ENCODE measurements at regions not wholly inside any gene's neighbourhood (a gene's known extent, or its start where the extent isn't known, plus 50 kb on each side); places are given as distances from the start of the nearest gene placed in this dataset.

GRCh38 chr2:53568469-53568868, 199.1 kb upstream of the CHAC2 start:
- Histone ChIP-seq H3K9me2 (replicated peaks; ENCODE audit: insufficient read depth) (no peaks in the 10 kb centered on the region), H3K36me3 (replicated peaks; ENCODE audit: insufficient read depth, low read depth) (no peaks in the 10 kb centered on the region), H3K4me3 (no peak overlapping the region), H3K4me1 (ENCODE audit: insufficient read depth) (no peaks in the 10 kb centered on the region), H3K27me3 (no peaks in the 10 kb centered on the region), H3K4me2 (no peak overlapping the region), H3K27ac (no peak overlapping the region), H2AFZ (no peak overlapping the region), H3K79me2 (no peaks in the 10 kb centered on the region), H3K9me3 (ENCODE audit: low read depth) (no peaks in the 10 kb centered on the region), H4K20me1 (ENCODE audit: insufficient read depth, poor library complexity, severe bottlenecking) (no peaks in the 10 kb centered on the region)
- TF ChIP-seq EZH2 (IDR thresholded peaks at IDR 0.05; ENCODE audit: borderline replicate concordance) (no peak), EZH2phosphoT487 (IDR thresholded peaks at IDR 0.05; ENCODE audit: low read depth, severe bottlenecking, unreplicated experiment) (no peak), CTCF (IDR thresholded peaks at IDR 0.05; ENCODE audit: poor library complexity) (no peak)
- 84% methylated on average over 4 of the region's 4 CpGs for WGBS (ENCODE audit: low lambda C conversion rate, missing lambda C conversion rate)
- no peak for DNase-seq (ENCODE audit: low spot score)

- DNase-seq (ENCODE audit: low spot score): no peak
- no peak overlapping the region for H3K27ac ChIP-seq
- H3K4me2 ChIP-seq: no peak overlapping the region
- no peaks in the 10 kb centered on the region for H3K36me3 ChIP-seq (replicated peaks; ENCODE audit: insufficient read depth, low read depth)
- no peak overlapping the region for H3K4me3 ChIP-seq
- no peaks in the 10 kb centered on the region for H3K79me2 ChIP-seq
- H2AFZ ChIP-seq: no peak overlapping the region
- H3K9me2 ChIP-seq (replicated peaks; ENCODE audit: insufficient read depth): no peaks in the 10 kb centered on the region
- H3K4me1 ChIP-seq (ENCODE audit: insufficient read depth): no peaks in the 10 kb centered on the region
- H4K20me1 ChIP-seq (ENCODE audit: insufficient read depth, poor library complexity, severe bottlenecking): no peaks in the 10 kb centered on the region
- H3K27me3 ChIP-seq: no peaks in the 10 kb centered on the region
- H3K9me3 ChIP-seq (ENCODE audit: low read depth): no peaks in the 10 kb centered on the region
- TF ChIP-seq EZH2 (IDR thresholded peaks at IDR 0.05; ENCODE audit: borderline replicate concordance) (no peak), CTCF (IDR thresholded peaks at IDR 0.05; ENCODE audit: poor library complexity) (no peak), EZH2phosphoT487 (IDR thresholded peaks at IDR 0.05; ENCODE audit: low read depth, severe bottlenecking, unreplicated experiment) (no peak)
Measured at GRCh38 chr2:53567073-53567472, 200.5 kb upstream of the CHAC2 start.

GRCh38 chr2:53562407-53562806, 205.2 kb upstream of the CHAC2 start:
- Histone ChIP-seq H4K20me1 (ENCODE audit: insufficient read depth, poor library complexity, severe bottlenecking) (no peaks in the 10 kb centered on the region), H3K4me1 (ENCODE audit: insufficient read depth) (no peaks in the 10 kb centered on the region), H3K27ac (no peak overlapping the region), H3K36me3 (replicated peaks; ENCODE audit: insufficient read depth, low read depth) (no peaks in the 10 kb centered on the region), H3K4me2 (no peak overlapping the region), H3K4me3 (no peak overlapping the region), H3K79me2 (no peaks in the 10 kb centered on the region), H3K27me3 (no peaks in the 10 kb centered on the region), H3K9me3 (ENCODE audit: low read depth) (no peaks in the 10 kb centered on the region), H2AFZ (no peak overlapping the region), H3K9me2 (replicated peaks; ENCODE audit: insufficient read depth) (no peaks in the 10 kb centered on the region)
- no peak for DNase-seq (ENCODE audit: low spot score)
- 98% methylated on average over 4 of the region's 4 CpGs for WGBS (ENCODE audit: low lambda C conversion rate, missing lambda C conversion rate)
- TF ChIP-seq EZH2 (IDR thresholded peaks at IDR 0.05; ENCODE audit: borderline replicate concordance) (no peak), CTCF (IDR thresholded peaks at IDR 0.05; ENCODE audit: poor library complexity) (no peak), EZH2phosphoT487 (IDR thresholded peaks at IDR 0.05; ENCODE audit: low read depth, severe bottlenecking, unreplicated experiment) (no peak)

GRCh38 chr2:53561155-53561554, 206.4 kb upstream of the CHAC2 start:
- Histone ChIP-seq H4K20me1 (ENCODE audit: insufficient read depth, poor library complexity, severe bottlenecking) (no peaks in the 10 kb centered on the region), H3K4me2 (no peak overlapping the region), H3K27me3 (no peaks in the 10 kb centered on the region), H3K27ac (no peak overlapping the region), H3K4me1 (ENCODE audit: insufficient read depth) (no peaks in the 10 kb centered on the region), H3K36me3 (replicated peaks; ENCODE audit: insufficient read depth, low read depth) (no peaks in the 10 kb centered on the region), H3K79me2 (no peaks in the 10 kb centered on the region), H3K9me3 (ENCODE audit: low read depth) (no peaks in the 10 kb centered on the region), H2AFZ (no peak overlapping the region), H3K4me3 (no peak overlapping the region), H3K9me2 (replicated peaks; ENCODE audit: insufficient read depth) (no peaks in the 10 kb centered on the region)
- WGBS (ENCODE audit: low lambda C conversion rate, missing lambda C conversion rate): 71% methylated on average over 4 of the region's 4 CpGs
- TF ChIP-seq EZH2phosphoT487 (IDR thresholded peaks at IDR 0.05; ENCODE audit: low read depth, severe bottlenecking, unreplicated experiment): no peak
- no peak for TF ChIP-seq EZH2 (IDR thresholded peaks at IDR 0.05; ENCODE audit: borderline replicate concordance)
- TF ChIP-seq CTCF (IDR thresholded peaks at IDR 0.05; ENCODE audit: poor library complexity): no peak
- no peak for DNase-seq (ENCODE audit: low spot score)
